ENCODE measurements at regions not wholly inside any gene's neighbourhood (a gene's known extent, or its start where the extent isn't known, plus 50 kb on each side); places are given as distances from the start of the nearest gene placed in this dataset.

DNA sequence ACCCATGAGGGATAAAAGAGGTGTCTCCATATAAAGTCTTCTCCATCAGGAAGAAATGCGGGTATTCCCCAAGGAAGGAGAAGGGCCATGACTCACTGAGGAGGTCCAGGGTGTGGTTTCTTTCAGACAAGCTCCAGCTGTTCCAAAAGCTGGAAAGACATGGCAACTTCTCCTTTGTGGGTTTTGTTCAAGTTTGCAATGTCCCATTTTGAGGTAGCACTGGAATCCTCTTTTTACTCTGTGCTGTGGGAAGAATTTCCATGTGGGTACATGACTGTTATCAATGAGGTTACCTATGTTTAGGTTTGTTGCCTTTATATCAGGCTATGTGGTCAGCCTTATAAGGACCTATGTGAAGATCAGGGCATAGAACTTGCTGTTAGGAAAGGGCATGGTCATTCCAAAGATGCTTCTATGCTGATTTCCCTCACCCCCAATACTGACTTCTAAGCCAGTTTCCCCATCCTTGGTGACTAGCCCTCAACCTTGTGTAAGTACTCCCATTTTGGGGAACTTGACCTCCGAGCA lies 697.5 kb downstream of the INHBA start:
- DNase-seq (ENCODE audit: low read depth in 2 of 2) = no peak

DNA sequence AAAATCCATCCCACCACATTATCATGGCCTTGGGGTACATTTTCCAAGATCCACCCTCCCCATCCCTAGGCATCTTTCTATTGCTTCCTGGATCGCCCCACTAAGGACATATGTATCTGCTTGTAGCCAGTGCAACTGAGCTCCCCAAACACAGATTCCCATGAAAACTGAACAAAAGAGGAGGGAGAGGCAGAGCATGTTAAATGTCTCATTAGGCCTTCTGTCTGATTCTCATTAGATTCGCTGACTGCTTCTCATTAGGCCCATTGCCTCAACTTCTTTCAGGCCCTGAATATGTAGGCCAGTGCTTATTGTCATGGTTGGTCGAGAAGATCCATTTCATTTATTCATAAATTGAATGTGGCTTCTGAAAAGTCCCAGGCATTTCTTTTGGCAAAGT lies 698.9 kb downstream of the INHBA start:
- no peak for DNase-seq (ENCODE audit: low read depth in 2 of 2)

DNA sequence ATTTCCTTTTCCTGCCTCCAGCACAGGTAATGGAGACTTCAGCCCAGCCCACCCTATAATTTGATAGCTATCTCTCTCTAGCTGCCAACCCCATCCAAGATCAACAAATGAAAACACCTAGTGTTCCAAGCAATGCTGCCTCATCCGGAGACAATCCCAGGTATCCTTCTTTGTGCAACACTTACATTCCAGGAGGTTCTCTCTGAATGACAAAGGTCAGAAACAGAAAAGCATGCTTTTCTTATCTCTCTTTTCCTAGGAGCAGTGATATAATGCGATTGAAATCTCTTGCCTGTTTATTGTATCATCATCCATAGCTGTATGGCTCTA lies 699.3 kb downstream of the INHBA start:
- no peak for DNase-seq (ENCODE audit: low read depth in 2 of 2)

DNA sequence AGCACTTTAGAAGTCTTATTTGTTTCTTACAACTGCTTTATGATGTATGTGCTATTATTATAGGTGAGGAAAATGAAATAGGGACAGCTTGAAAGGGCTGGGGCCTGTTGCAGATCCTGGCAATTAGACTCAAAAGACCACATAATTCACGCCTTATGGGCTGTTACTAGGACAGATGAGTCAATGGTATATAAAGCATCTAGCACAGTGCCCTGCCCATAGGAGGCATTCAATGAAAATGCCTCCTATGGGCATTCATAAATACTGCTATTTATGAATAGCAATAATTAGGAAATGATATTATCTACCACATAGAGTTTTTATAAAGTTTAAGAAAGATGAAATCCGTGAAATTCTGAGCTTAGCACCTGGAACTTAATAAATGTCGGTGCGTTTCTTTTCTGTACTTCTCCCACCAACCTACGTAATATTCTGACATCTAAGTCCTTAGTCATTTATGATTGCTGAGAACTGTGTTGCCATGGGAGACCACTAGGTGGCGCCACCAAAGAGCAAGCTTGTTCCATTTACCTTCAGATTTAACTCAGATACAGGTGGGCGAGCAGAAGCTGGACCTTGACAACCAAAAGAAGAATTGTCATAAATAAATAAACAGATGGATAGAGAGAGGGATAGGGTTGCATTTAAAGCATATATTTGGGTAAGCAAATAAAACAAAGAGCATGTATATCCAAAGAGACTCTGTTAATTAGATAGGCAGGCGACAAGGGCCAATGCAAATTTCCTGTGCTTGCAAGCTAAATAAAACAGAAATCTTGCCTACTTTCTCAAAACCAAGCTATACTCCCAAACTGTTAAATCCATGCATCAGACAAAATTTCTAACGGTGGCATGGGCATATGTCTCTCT lies 699.9 kb downstream of the INHBA start:
- peak in 1 of 2 donors; percentile 11 for DNase-seq (ENCODE audit: low read depth in 2 of 2)

DNA sequence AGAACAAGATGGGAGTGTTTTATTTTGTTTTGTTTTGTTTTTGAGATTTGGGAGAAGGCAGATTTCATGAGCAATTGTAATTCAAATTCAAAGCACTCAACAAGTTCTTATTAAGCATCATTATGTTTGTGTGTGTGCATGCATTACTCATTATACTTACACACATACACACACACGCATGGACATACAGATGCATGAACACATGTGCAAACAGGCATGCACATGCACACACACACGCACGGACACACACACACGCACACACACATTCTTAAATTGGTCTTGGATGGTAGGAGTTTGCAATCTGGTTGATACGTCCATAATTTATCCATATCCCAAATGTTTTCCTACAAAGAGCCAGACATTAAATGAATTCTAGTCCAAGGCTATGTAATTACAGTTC lies 702.8 kb downstream of the INHBA start:
- no peak for DNase-seq (ENCODE audit: low read depth in 2 of 2)

DNA sequence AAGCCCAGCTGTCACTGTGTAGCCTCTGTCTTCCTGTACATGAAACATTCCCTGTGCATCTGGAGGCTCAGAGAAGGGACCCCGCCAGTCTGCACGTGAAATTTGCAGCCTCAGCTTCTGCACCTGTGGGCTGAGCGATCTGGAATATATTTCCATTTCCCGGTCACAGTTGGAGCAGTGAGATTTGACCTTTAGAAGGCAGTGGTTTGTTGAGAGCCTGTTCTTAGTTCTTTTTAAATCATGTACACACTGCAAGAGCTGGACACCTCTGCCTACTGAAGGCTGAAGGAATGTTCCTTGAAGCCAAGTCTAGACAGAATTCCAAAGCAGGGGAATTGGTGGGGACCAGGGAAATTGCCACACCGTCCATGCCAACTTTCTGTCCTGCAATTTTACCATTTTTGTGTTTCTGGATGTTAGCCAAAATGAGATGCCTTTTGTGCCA lies 706.6 kb downstream of the INHBA start:
- no peak for DNase-seq (ENCODE audit: low read depth in 2 of 2)

DNA sequence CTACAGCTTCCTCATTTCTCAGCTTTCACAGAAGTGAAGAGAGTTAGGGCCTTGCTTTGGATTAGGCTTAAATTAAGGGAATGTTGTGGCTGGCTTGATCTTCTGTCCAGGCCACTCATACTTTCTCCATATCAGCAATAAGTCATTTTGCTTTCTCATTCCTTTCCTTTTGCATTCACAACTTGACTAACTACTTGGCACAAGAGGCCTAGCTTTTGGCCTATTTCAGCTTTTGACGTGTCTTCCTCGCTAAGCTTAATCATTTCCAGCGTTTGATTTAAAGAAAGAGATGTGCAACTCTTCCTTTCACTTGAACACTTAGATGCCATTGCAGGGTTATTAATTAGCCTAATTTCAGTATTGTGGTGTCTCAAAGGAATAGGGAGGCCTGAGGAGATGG lies 712.0 kb downstream of the INHBA start:
- no peak for DNase-seq (ENCODE audit: low read depth in 2 of 2)

DNA sequence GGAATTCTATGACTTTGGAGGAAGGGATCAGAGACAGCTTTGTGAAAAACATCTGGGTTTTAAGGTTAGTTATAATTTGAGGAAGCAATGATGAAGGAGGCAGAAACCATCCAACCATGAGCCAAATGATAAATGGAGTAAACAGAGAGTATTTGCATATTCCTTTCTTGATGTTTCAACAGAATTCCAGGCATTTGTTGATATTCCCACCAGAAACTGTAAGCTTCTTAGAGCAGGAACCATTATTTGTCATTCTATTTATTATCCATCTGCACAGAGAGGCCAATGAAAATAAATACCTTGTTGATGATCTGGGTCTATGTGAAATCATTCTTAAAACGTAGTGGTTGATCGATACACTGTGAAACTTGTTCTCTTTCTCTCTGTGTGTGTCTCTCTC lies 715.3 kb downstream of the INHBA start:
- no peak for DNase-seq (ENCODE audit: low read depth in 2 of 2)

DNA sequence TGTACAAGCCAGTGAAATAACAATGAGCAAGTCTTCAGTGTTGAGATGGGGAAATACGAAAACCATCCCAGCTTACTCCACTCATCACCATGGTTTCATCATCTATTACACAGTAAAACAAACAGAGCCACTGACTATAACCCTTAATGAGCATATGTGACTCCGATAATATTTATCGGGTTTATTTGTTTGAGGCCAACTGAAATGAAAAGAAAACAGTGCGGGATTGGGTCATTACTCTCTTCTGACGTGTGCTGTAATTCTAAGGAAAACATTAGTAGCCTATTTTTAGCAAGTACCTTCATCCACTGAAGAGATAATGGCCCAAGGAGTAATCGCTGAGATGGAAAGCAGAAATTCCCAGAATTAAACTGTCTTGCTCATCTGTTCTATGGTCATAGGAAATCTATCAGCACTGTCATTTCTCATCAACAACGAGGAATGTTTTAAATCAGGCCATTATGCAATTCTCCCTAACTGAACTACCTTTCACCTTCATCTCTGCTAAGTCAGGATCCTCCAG lies 716.5 kb downstream of the INHBA start:
- no peak for DNase-seq (ENCODE audit: low read depth in 2 of 2)

DNA sequence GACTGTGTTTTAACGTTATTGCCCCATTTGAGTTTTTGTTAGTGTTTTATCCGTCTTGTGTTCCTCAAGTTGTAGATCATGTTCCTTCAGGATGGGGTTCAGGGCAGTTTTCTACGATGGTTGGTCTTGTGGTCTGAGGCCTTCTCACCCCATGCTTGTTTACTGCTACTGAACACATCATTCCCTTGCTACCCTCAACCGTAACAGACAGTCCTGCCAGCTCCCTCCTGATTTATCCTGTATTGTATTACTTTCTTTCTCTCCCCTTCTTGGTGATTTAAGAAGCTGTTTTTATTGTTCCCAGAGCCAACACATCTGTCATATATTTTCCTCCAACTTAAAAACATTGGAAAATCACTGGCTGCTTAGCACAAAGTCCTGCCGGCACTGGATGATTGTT lies 719.8 kb downstream of the INHBA start:
- no peak for DNase-seq (ENCODE audit: low read depth in 2 of 2)

DNA sequence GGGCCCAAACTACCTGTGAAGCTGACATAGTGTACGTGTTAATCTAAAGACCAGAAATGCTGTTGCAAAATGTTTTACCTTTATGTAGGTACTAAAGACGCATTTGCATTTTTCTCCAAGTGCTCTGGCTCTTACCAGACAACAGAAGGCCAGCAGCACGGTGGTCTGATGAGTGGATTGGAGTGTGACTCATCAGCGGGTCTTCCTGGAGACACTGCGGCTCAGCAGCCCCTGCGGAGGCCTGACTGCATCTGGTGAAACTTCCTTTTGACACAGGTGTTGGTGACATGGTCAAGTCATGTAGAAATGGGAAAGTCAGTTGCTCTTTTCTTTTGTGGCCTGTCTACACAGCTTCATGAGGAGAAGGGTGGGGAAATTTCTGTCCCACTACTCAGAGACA lies 723.6 kb downstream of the INHBA start:
- DNase-seq (ENCODE audit: low read depth in 2 of 2) = no peak

DNA sequence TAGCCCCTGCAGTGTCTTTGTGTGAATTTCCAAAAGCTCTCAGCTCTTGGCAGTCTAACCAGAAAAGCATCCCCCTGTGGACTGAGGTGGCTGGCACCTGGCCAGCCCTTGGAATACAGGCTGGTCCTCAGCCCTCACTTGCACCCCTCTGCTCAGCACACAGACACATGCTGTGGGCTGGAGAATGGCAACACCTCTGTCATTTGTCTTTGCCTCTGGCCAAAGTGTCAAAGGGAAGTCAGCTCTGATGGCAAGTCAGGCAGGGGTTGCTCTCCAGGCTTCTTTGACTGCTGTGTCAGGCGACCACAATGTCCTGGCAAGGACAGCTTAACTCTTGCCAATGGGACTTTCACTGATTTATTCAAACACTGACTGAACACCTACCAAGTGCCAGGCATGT lies 724.8 kb downstream of the INHBA start:
- no peak for DNase-seq (ENCODE audit: low read depth in 2 of 2)

DNA sequence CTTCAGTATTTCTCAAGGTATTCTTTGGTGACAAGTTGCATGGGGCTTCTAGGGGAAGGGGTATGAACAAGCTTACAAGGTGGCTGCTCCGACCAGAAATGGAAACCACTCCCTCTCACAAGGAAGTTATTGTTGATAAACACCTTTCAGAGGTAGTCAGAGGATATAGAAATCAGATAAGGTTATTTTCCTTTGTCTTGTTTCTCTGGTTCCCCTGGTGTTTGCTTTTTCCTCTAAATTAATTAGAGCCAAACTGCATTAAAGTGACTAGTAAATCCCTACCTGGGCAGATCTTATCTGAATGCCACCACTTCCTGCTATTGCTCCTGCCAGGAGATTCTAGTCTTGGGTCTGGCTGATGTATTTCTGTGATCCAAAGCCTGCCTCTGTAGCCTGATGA lies 725.4 kb downstream of the INHBA start:
- no peak for DNase-seq (ENCODE audit: low read depth in 2 of 2)

DNA sequence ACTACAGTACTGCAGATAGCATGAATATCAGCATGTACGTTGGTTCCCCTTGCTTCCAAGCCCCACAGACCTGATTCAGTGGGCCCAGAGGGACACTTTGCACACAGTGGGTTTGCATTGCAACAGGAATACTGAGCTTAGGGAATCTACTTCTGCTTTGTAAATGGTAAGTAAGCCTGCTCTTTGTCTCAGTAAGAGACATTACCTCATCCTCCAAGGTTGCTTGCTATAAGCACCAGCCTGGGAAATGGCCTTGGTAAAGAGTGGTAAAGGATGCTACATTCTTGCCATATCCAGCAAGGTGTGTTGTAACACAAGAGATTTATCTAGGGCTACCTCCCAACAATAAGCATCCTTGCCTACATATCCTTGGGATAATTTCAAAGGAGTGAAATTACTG lies 730.5 kb downstream of the INHBA start:
- DNase-seq (ENCODE audit: low read depth in 2 of 2) = no peak

DNA sequence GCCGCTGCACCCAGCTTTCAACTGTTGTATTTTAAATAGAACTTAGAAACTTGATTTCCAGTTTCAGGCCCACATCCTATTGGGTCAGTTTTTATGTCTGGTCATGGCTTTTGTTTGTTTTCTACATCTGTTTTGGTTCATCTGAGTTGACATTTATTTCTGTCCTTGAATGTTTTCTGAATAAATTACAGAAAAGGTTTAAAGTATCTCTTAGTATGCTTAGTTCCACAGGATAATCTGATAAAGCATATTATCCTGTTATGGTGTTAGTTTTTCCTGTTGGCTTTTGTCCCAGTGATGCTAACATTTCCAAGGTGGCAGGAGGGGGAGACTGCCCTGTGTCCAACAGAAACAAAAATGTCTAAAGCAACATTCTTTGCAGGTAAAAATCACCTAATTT lies 733.2 kb downstream of the INHBA start:
- no peak for DNase-seq (ENCODE audit: low read depth in 2 of 2)

DNA sequence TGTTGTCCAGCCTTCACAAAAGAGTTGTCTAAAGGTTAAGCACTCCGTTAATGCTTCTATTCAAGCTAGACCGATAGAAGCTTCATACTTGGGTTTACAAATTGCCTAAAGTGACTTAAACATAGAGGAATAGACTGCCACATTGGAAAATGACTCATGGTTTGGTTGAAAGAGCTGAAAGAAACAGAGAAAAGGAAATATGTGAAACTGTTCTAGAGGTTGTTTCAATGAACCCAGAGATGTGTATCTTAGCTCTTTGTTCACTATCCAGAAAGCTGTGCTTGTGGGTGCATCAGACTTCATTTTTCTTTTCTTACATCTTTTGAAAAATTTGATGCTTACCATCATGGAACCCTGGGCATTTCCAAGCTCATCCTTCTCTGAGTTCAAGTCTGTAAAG lies 736.2 kb downstream of the INHBA start:
- DNase-seq (ENCODE audit: low read depth in 2 of 2) = no peak

DNA sequence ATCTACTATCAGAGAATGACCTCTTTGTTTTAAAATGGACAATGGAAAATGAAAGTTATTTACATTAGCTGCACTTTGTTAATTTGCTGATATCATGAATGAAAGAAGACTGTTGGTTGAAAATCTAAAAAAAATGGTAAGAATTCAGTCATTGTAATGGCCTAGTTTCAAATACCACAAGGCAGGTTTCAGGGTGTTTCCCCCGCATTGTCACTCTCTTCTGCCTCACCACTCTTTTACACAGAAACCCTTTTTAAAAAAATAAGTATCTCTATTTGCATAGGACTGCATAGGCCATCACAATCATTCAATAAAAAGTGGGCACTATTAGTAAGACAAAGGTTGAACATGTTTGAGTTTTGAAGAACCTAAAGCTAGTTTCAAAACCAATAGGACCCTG lies 737.1 kb downstream of the INHBA start:
- DNase-seq (ENCODE audit: low read depth in 2 of 2) = no peak

DNA sequence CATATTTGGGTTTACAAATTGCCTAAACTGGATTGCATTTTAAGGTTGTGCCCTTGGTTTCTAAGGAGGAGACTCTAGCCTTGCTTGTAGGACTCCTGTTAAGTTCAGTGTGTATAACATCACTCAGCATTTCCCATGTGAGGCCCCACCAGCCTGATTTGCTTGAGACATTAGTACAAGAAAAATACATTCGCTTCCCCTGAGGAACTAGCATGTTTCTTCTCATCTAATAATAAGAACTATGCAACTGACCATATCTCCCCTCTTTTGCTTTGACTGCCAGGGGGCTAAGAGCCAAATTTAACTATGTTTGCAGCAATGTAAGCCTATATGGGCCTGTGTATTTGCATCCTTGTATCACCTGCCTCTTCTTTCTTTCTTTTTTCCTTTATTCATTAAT lies 737.9 kb downstream of the INHBA start:
- DNase-seq (ENCODE audit: low read depth in 2 of 2) = no peak

DNA sequence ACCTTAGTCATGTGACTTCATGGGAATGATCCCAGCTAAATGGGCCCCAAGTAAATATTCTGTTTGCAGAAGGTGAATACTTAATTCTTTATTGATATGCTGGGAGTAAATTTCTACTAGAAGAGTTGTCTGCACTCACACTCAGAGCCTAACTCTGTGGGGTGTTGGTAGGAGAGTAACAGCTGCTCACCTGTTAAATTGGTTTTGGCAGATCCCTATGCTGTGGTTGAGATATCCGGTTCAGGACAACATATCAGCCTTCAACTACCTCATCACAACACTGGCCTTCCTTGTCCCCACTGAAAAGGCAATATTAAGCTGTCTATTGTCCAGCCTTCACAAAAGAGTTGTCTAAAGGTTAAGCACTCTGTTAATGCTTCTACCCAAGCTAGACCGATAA lies 738.3 kb downstream of the INHBA start:
- DNase-seq (ENCODE audit: low read depth in 2 of 2) = no peak

DNA sequence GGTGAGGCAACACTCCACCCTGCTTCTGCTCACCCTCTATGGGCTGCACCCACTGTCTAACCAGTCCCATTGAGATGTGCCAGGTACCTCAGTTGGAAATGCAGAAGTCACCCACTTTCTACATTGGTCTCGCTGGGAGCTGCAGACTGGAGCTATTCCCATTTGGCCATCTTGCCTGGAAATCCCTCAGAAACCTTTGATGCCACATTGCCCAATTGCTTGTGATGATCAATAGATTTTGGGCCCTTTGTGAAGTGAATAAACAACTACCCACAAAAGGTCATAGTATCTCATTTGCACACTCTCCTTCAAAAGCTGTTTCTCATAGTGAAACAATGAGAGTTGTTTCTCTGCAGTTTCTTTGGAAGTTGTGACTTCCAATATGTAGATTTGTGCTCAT lies 742.9 kb downstream of the INHBA start:
- DNase-seq (ENCODE audit: low read depth in 2 of 2) = no peak

DNA sequence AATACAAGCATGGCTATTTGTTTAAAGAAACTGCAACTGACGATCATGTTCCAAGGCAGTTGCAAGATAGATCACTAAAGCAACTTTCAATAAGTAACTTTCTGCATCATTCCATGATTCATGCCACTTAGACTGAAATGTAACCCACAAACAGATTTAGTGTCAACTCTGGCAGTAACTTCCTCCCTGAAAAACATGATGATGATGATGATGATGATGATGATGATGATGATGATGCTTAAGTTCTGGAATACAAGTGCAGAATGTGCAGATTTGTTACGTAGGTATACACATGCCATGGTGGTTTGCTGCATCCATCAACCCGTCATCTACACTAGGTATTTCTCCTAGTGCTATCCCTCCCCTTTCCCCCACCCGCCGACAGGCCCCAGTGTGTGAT lies 754.7 kb downstream of the INHBA start:
- no peak for DNase-seq (ENCODE audit: low read depth in 2 of 2)

DNA sequence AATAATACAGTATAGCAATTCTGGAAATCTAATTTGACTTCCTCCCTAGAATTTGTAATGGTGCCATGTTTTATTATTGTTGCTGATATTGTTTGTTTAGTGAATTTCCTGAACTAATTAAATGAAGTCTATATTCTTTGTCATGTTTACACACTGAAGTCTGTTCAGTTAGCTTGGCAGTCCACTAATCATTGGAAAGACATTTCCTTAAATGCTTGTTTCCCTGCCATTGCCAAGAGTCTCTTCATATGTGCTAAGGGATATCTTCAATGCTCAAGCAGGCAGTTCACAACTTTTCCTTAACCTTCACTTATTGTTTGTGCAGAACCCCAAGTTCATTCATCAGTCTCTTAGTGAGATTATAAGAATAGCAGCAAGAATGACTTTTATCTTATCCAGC lies 755.3 kb downstream of the INHBA start:
- DNase-seq (ENCODE audit: low read depth in 2 of 2) = no peak

DNA sequence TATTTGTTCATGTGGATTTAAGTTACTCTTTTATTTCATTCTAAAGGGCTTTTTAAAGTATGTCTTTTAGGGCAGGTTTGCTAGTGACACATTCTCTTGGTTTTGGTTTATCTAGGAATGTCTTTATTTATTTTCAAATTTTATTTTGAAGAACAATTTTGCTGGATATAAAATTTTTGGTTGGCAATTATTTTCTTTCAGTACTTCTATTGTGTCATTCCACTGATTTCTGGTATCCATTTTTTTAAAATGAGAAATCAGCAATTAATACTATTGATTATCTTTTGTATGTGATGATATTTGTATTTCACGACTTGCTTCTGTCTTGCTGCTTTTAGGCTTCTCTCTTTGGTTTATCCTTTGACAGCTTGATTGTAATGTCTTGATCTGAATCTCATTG lies 756.3 kb downstream of the INHBA start:
- no peak for DNase-seq (ENCODE audit: low read depth in 2 of 2)

DNA sequence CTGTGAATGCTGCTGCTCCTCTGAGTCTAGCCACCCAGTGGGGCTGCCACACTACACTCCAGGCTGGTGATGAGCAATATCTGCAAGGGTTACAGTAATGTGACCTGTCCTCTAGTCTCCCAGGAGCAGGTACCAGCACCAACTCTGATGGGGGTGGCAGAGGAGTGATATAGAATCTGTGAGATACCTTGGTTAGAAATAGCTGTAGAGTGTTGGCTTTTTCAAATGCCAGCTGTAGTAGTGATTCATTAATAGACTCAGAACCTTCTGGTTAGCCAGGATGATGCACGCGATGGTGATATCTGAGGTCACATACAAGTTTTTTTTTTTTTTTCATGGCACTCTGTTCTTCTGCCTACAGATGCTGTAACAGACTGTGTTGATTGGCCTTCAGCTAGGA lies 757.1 kb downstream of the INHBA start:
- no peak for DNase-seq (ENCODE audit: low read depth in 2 of 2)

Measured in activated CD4-positive, alpha-beta T cell treated with anti-CD3 and anti-CD28 coated beads for 24 hours (primary cell).